Neuronal stem cell (in vitro differentiated cells): ENCODE measurements at regions not wholly inside any gene's neighbourhood (a gene's known extent, or its start where the extent isn't known, plus 50 kb on each side); places are given as distances from the start of the nearest gene placed in this dataset.
"Not testable (repeated sequence)": the region's sequence is repeated elsewhere in the genome, so short reads cannot be mapped to it uniquely, and the experiment has no call there.

ENCODE experiments used
- DNase-seq: peaks from one replicate; pipeline ENCODE4 v3.0.0-alpha.2; 2013; ENCODE audit warnings: low spot score
- H2AFZ ChIP-seq: one replicate; pipeline ENCODE4 v1.6.1; 2013; ENCODE audit warnings: mild to moderate bottlenecking, low read length, inconsistent platforms
- H2AK5ac ChIP-seq: 2 replicates; pipeline ENCODE4 v1.6.1; 2013; ENCODE audit warnings: low read depth, mild to moderate bottlenecking, inconsistent platforms, low read length, moderate library complexity, mixed read lengths
- H2BK120ac ChIP-seq: 2 replicates; pipeline ENCODE4 v1.6.1; 2013; ENCODE audit warnings: low read depth, mild to moderate bottlenecking, inconsistent platforms, low read length, moderate library complexity, mixed read lengths
- H2BK12ac ChIP-seq: one replicate; pipeline ENCODE4 v1.6.1; 2013; ENCODE audit warnings: low read length, inconsistent platforms
- H2BK15ac ChIP-seq: 2 replicates; pipeline ENCODE4 v1.6.1; 2013; ENCODE audit warnings: mild to moderate bottlenecking, low read length, inconsistent platforms, mixed read lengths
- H2BK5ac ChIP-seq: one replicate; pipeline ENCODE4 v1.6.1; 2013; ENCODE audit warnings: inconsistent platforms, mild to moderate bottlenecking, low read length, moderate library complexity
- H3K14ac ChIP-seq: one replicate; pipeline ENCODE4 v1.6.1; 2013; ENCODE audit warnings: low read length, inconsistent platforms
- H3K18ac ChIP-seq: 2 replicates; pipeline ENCODE4 v1.6.1; 2013; ENCODE audit warnings: low read length, inconsistent platforms
- H3K23ac ChIP-seq: 2 replicates; pipeline ENCODE4 v1.6.1; 2013; ENCODE audit warnings: low read depth, mild to moderate bottlenecking, mixed read lengths, low read length, inconsistent platforms; ENCODE audit not compliant: poor library complexity
- H3K27ac ChIP-seq: replicated peaks from 3 replicates; pipeline ENCODE4 v1.5.1; 2013; ENCODE audit warnings: low read length, inconsistent platforms
- H3K27me3 ChIP-seq, 3 experiments: 2 replicates each; pipeline ENCODE4 v1.6.1; 2013; ENCODE audit warnings: low read length in 3 of 3, mild to moderate bottlenecking in 2 of 3, inconsistent platforms in 1 of 3, low read depth in 1 of 3, mixed read lengths in 1 of 3, moderate library complexity in 1 of 3; ENCODE audit not compliant: control insufficient read depth in 3 of 3, insufficient read depth in 3 of 3
- H3K36me3 ChIP-seq, 2 donors: replicated peaks in 1 of 2; 2 replicates each; pipeline ENCODE4 v1.6.1; 2013; ENCODE audit warnings: low read length in 2 of 2; ENCODE audit not compliant: control insufficient read depth in 2 of 2, insufficient read depth in 2 of 2
- H3K4ac ChIP-seq: 2 replicates; pipeline ENCODE4 v1.6.1; 2013; ENCODE audit warnings: inconsistent platforms, mild to moderate bottlenecking, low read length, moderate library complexity
- H3K4me1 ChIP-seq, 2 donors: 1 replicate in 1 of 2; 2 replicates in 1 of 2; pipeline ENCODE4 v1.6.1; 2013; ENCODE audit warnings: low read length in 2 of 2, low read depth in 1 of 2; ENCODE audit not compliant: control insufficient read depth in 2 of 2, insufficient read depth in 1 of 2
- H3K4me2 ChIP-seq: one replicate; pipeline ENCODE4 v1.6.1; 2013; ENCODE audit warnings: mild to moderate bottlenecking, low read length, inconsistent platforms; ENCODE audit not compliant: insufficient read depth, poor library complexity, severe bottlenecking
- H3K4me3 ChIP-seq, 2 donors: 2 replicates each; pipeline ENCODE4 v1.5.1; 2013; ENCODE audit warnings: low read length in 2 of 2, mild to moderate bottlenecking in 2 of 2, inconsistent platforms in 1 of 2, moderate library complexity in 1 of 2
- H3K79me1 ChIP-seq: one replicate; pipeline ENCODE4 v1.6.1; 2013; ENCODE audit warnings: low read depth, mild to moderate bottlenecking, inconsistent platforms, low read length, moderate library complexity
- H3K9ac ChIP-seq: one replicate; pipeline ENCODE4 v1.6.1; 2013; ENCODE audit warnings: mild to moderate bottlenecking, low read depth, low read length, inconsistent platforms; ENCODE audit not compliant: poor library complexity
- H3K9me3 ChIP-seq, 2 donors: replicated peaks in 1 of 2; 2 replicates each; pipeline versions ENCODE3 to v1.6.1; 2013; ENCODE audit warnings: low read length in 2 of 2, mild to moderate bottlenecking in 2 of 2, inconsistent platforms in 1 of 2, low read depth in 1 of 2, mixed read lengths in 1 of 2, moderate library complexity in 1 of 2; ENCODE audit not compliant: control insufficient read depth in 2 of 2, insufficient read depth in 1 of 2
- H4K8ac ChIP-seq: one replicate; pipeline ENCODE4 v1.6.1; 2013; ENCODE audit warnings: low read depth, mild to moderate bottlenecking, inconsistent platforms, low read length, moderate library complexity
- H4K91ac ChIP-seq: one replicate; pipeline ENCODE4 v1.6.1; 2013; ENCODE audit warnings: low read length, low read depth, mild to moderate bottlenecking, inconsistent platforms; ENCODE audit not compliant: poor library complexity
- WGBS, 2 donors: extraction: QIAGEN DNeasy Blood & Tissue Kit; methylation state at CpG; one replicate each; pipeline ENCODE4 v1.1.7; 2013; ENCODE audit warnings: missing lambda C conversion rate in 2 of 2, mixed read lengths in 1 of 2; ENCODE audit not compliant: insufficient read length in 2 of 2, insufficient replicate concordance in 1 of 2; ENCODE audit errors: extremely low coverage in 2 of 2; 5-methylcytosine and 5-hydroxymethylcytosine counted together

DNA sequence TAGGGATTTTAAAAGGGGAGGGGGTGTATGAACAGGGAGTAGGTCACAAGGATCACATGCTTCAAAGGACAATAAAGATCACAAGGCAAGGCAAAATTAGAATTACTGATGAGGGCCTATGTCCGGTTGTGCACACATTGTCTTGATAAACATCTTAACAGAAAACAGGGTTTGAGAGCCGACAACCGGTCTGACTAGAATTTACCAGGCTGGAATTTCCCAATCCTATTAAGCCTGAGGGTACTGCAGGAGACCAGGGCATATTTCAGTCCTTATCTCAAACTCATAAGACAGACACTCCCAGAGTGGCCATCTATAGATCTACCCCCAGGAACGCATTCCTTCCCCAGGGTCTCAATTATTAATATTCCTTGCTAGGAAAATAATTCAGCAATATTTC lies 292.9 kb downstream of the NKX6-1 start:
- H2BK5ac ChIP-seq, H2BK120ac ChIP-seq, H2AFZ ChIP-seq, H2BK12ac ChIP-seq, H3K4me1 ChIP-seq, H3K14ac ChIP-seq, H2AK5ac ChIP-seq, H3K18ac ChIP-seq, H3K23ac ChIP-seq, H3K4me3 ChIP-seq, H3K27me3 ChIP-seq, H3K36me3 ChIP-seq, H4K8ac ChIP-seq, DNase-seq, H3K79me1 ChIP-seq, H3K4me2 ChIP-seq, H3K4ac ChIP-seq, H3K27ac ChIP-seq, H2BK15ac ChIP-seq, H3K9me3 ChIP-seq, H3K9ac ChIP-seq, H4K91ac ChIP-seq: not testable (repeated sequence)
- WGBS, 2 donors, result no CpG with 5 or more reads among the region's 4 CpGs

DNA sequence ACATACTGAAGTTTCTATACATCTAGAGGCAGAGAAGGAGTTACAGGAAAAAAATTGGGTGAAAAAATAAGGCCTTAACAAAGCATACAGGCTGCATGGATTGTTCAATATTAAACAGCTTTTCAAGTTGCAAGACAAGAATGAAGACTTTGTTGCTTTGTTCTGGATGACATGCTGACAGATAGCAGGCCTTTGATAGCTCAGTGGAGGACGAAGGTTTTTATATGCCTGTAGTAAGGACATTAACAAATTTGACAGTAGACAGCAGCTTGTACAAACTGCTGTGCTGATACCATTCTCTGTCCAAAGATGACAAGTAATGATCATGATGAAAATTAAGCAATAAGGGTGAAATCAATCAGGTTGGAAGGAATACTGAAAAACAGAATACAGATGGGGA lies 309.9 kb downstream of the NKX6-1 start:
- no peak overlapping the region for H2BK120ac ChIP-seq
- H2BK5ac ChIP-seq, result no peak overlapping the region
- H3K4me1 ChIP-seq, result no peaks in the 10 kb centered on the region
- H3K36me3 ChIP-seq, result no peaks in the 10 kb centered on the region
- no peak overlapping the region for H2BK12ac ChIP-seq
- H3K4ac ChIP-seq, result no peak overlapping the region
- H2AFZ ChIP-seq, result no peak overlapping the region
- no peak overlapping the region for H4K91ac ChIP-seq
- H3K18ac ChIP-seq, result no peak overlapping the region
- H4K8ac ChIP-seq, result no peak overlapping the region
- H3K9me3 ChIP-seq, result no peaks in the 10 kb centered on the region
- no peak overlapping the region for H3K9ac ChIP-seq
- no peaks in the 10 kb centered on the region for H3K27me3 ChIP-seq
- no CpG with 5 or more reads among the region's 1 CpG for WGBS, 2 donors
- H2BK15ac ChIP-seq, result no peak overlapping the region
- no peak for DNase-seq
- H3K14ac ChIP-seq, result no peak overlapping the region
- no peak overlapping the region for H3K4me3 ChIP-seq
- no peak overlapping the region for H3K27ac ChIP-seq
- no peak overlapping the region for H3K4me2 ChIP-seq
- H3K79me1 ChIP-seq, result no peaks in the 10 kb centered on the region
- H3K23ac ChIP-seq, result no peak overlapping the region
- H2AK5ac ChIP-seq, result no peak overlapping the region

DNA sequence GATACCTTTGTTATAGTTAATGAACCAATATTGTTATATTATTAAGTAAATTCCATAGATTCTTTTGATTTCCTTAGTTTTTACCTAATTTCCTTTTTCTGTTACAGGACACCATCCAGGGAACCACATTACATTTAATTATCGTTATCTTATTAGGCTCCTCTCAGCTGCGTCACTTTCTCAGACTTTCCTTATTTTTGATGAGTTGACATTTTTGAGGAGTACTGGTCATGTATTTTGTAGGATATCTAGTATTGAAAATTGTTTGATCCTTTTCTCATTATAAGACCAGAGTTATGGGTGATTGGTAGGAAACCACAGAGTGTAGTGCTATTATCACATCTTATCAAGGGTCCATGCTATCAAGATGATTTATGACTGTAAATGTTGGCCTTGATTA lies 319.7 kb downstream of the NKX6-1 start:
- H3K27ac ChIP-seq, result no peak overlapping the region
- no peaks in the 10 kb centered on the region for H3K36me3 ChIP-seq
- H2BK120ac ChIP-seq, result no peak overlapping the region
- H2AFZ ChIP-seq, result no peak overlapping the region
- H3K79me1 ChIP-seq, result no peaks in the 10 kb centered on the region
- H4K8ac ChIP-seq, result no peak overlapping the region
- H3K14ac ChIP-seq, result no peak overlapping the region
- no peak overlapping the region for H2BK15ac ChIP-seq
- no peak overlapping the region for H2AK5ac ChIP-seq
- no peak overlapping the region for H2BK5ac ChIP-seq
- no peak overlapping the region for H3K4me3 ChIP-seq
- H3K4ac ChIP-seq, result no peak overlapping the region
- no peak overlapping the region for H3K23ac ChIP-seq
- H3K18ac ChIP-seq, result no peak overlapping the region
- H3K4me2 ChIP-seq, result no peak overlapping the region
- H3K9me3 ChIP-seq, result no peaks in the 10 kb centered on the region
- no peaks in the 10 kb centered on the region for H3K4me1 ChIP-seq
- no CpG with 5 or more reads among the region's 2 CpGs for WGBS, 2 donors
- no peaks in the 10 kb centered on the region for H3K27me3 ChIP-seq
- DNase-seq, result no peak
- H2BK12ac ChIP-seq, result no peak overlapping the region
- H4K91ac ChIP-seq, result no peak overlapping the region
- H3K9ac ChIP-seq, result no peak overlapping the region

DNA sequence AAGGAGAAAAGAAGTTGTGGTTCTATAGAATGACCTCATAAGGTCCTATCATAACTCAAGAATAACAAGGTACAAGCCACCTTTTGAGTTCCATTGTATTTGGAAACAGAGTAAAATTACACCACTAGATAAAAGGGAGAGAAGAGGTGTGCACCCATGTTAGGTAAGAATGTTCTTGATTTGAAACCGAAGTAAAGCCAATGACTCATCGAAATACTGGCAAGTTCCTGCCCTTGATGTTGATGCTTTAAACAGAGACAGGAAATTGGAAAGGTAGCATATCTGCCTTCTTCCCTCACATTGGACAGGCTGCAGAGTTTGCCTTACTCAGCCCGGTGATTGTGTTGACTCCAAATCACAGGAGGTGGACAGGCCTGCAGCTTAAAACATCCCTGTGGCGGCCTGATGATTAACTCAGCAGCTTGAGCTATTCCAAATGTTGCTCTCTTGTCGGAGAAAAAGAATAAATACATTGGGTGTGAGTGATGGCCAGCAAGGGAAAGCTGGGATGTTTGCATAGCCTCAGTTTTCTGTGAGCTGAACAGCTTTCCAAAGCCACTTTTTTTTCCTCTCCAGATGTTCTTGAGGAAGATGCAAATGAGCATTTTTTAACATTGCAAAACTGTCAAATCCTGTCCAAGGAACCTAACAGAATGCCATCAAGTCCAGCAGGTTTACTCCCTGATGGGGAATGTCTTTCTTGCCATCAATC lies 321.1 kb downstream of the NKX6-1 start:
- Histone ChIP-seq H3K79me1 (no peaks in the 10 kb centered on the region), H3K4ac (no peak overlapping the region), H4K91ac (no peak overlapping the region), H3K4me3 (no peak overlapping the region), H4K8ac (no peak overlapping the region), H3K18ac (no peak overlapping the region), H3K9ac (no peak overlapping the region), H3K9me3 (no peaks in the 10 kb centered on the region), H2AFZ (no peak overlapping the region), H2BK15ac (no peak overlapping the region), H3K27me3 (no peaks in the 10 kb centered on the region), H3K4me1 (no peaks in the 10 kb centered on the region), H3K23ac (no peak overlapping the region), H2BK12ac (no peak overlapping the region), H3K27ac (no peak overlapping the region), H2BK5ac (no peak overlapping the region), H3K14ac (no peak overlapping the region), H3K4me2 (no peak overlapping the region), H2AK5ac (no peak overlapping the region), H3K36me3 (no peaks in the 10 kb centered on the region), H2BK120ac (no peak overlapping the region)
- no peak for DNase-seq
- no CpG with 5 or more reads among the region's 5 CpGs for WGBS, 2 donors
